ENCODE measurements at regions not wholly inside any gene's neighbourhood (a gene's known extent, or its start where the extent isn't known, plus 50 kb on each side); places are given as distances from the start of the nearest gene placed in this dataset.

- peaks cover 75% of the 10 kb centered on the region for H3K9me3 Mint-ChIP-seq
- no peak for DNase-seq
- no peaks in the 10 kb centered on the region for H3K4me1 Mint-ChIP-seq (ENCODE audit: low read depth)
- H3K27ac Mint-ChIP-seq, result no peak overlapping the region
- no peaks in the 10 kb centered on the region; the same call in 1 of the 2 replicates for H3K27me3 Mint-ChIP-seq (ENCODE audit: insufficient read depth)
- no peak overlapping the region for H3K4me3 Mint-ChIP-seq
- H3K36me3 Mint-ChIP-seq (ENCODE audit: low read depth), result peaks cover 5% of the 10 kb centered on the region; the same call in 1 of the 2 replicates
- no peak for TF ChIP-seq CTCF (IDR thresholded peaks at IDR 0.05)
Observed at GRCh38 chr1:4407851-4408250, 246.6 kb upstream of the AJAP1 start.

GRCh38 chr1:4408380-4408779 lies 246.0 kb upstream of the AJAP1 start:
- H3K4me3 Mint-ChIP-seq, result no peak overlapping the region
- peaks cover 5% of the 10 kb centered on the region; the same call in 1 of the 2 replicates for H3K36me3 Mint-ChIP-seq (ENCODE audit: low read depth)
- no peak for TF ChIP-seq CTCF (IDR thresholded peaks at IDR 0.05)
- no peaks in the 10 kb centered on the region; the same call in 1 of the 2 replicates for H3K27me3 Mint-ChIP-seq (ENCODE audit: insufficient read depth)
- no peaks in the 10 kb centered on the region for H3K4me1 Mint-ChIP-seq (ENCODE audit: low read depth)
- DNase-seq, result no peak
- peaks cover 77% of the 10 kb centered on the region for H3K9me3 Mint-ChIP-seq
- H3K27ac Mint-ChIP-seq, result no peak overlapping the region

- H3K4me3 Mint-ChIP-seq, result no peak overlapping the region
- no peaks in the 10 kb centered on the region for H3K4me1 Mint-ChIP-seq (ENCODE audit: low read depth)
- no peak overlapping the region for H3K27ac Mint-ChIP-seq
- H3K9me3 Mint-ChIP-seq, result peaks cover 84% of the 10 kb centered on the region
- H3K36me3 Mint-ChIP-seq (ENCODE audit: low read depth), result no peaks in the 10 kb centered on the region
- TF ChIP-seq CTCF (IDR thresholded peaks at IDR 0.05), result no peak
- DNase-seq, result no peak
- H3K27me3 Mint-ChIP-seq (ENCODE audit: insufficient read depth), result no peaks in the 10 kb centered on the region; the same call in 1 of the 2 replicates
Observed at GRCh38 chr1:4411862-4412261, 242.5 kb upstream of the AJAP1 start.

- Mint-ChIP-seq H3K36me3 (ENCODE audit: low read depth) (peaks cover 5% of the 10 kb centered on the region; the same call in 1 of the 2 replicates), H3K4me3 (no peak overlapping the region), H3K9me3 (peaks cover 72% of the 10 kb centered on the region), H3K27ac (no peak overlapping the region), H3K27me3 (ENCODE audit: insufficient read depth) (no peaks in the 10 kb centered on the region; the same call in 1 of the 2 replicates), H3K4me1 (ENCODE audit: low read depth) (no peaks in the 10 kb centered on the region)
- no peak for DNase-seq
- no peak for TF ChIP-seq CTCF (IDR thresholded peaks at IDR 0.05)
Observed at GRCh38 chr1:4415476-4415875, 238.9 kb upstream of the AJAP1 start.

- peaks cover 5% of the 10 kb centered on the region; the same call in 1 of the 2 replicates for H3K36me3 Mint-ChIP-seq (ENCODE audit: low read depth)
- no peaks in the 10 kb centered on the region; the same call in 1 of the 2 replicates for H3K27me3 Mint-ChIP-seq (ENCODE audit: insufficient read depth)
- TF ChIP-seq CTCF (IDR thresholded peaks at IDR 0.05), result no peak
- peaks cover 72% of the 10 kb centered on the region for H3K9me3 Mint-ChIP-seq
- no peak for DNase-seq
- no peak overlapping the region for H3K4me3 Mint-ChIP-seq
- H3K4me1 Mint-ChIP-seq (ENCODE audit: low read depth), result no peaks in the 10 kb centered on the region
- no peak overlapping the region for H3K27ac Mint-ChIP-seq
Observed at GRCh38 chr1:4416189-4416588, 238.2 kb upstream of the AJAP1 start.

GRCh38 chr1:4418021-4418420 lies 236.4 kb upstream of the AJAP1 start:
- Mint-ChIP-seq H3K9me3 (peaks cover 67% of the 10 kb centered on the region), H3K27ac (no peak overlapping the region), H3K4me1 (ENCODE audit: low read depth) (no peaks in the 10 kb centered on the region), H3K27me3 (ENCODE audit: insufficient read depth) (no peaks in the 10 kb centered on the region; the same call in 1 of the 2 replicates), H3K4me3 (no peak overlapping the region), H3K36me3 (ENCODE audit: low read depth) (peaks cover 5% of the 10 kb centered on the region; the same call in 1 of the 2 replicates)
- DNase-seq, result no peak
- no peak for TF ChIP-seq CTCF (IDR thresholded peaks at IDR 0.05)
